Anterior cingulate cortex (tissue), 58 donors: ENCODE measurements at regions not wholly inside any gene's neighbourhood (a gene's known extent, or its start where the extent isn't known, plus 50 kb on each side); places are given as distances from the start of the nearest gene placed in this dataset.

ENCODE experiments used
- DNase-seq, 58 donors: peaks; one replicate each; lab custom pipeline; 2025; lab: John Stamatoyannopoulos, UW

- no peak for DNase-seq
These were observed 266.0 kb downstream of the GLI2 start for GRCh38 chr2:121001641-121002040.

- no peak for DNase-seq
These were observed 266.9 kb downstream of the GLI2 start for GRCh38 chr2:121002597-121002996.

GRCh38 chr2:121003391-121003790 lies 267.7 kb downstream of the GLI2 start:
- DNase-seq: no peak

GRCh38 chr2:121004359-121004758 lies 268.7 kb downstream of the GLI2 start:
- no peak for DNase-seq

GRCh38 chr2:121004950-121005349 lies 269.3 kb downstream of the GLI2 start:
- DNase-seq: no peak

GRCh38 chr2:121005453-121005852 lies 269.8 kb downstream of the GLI2 start:
- no peak for DNase-seq

GRCh38 chr2:121006743-121007489 lies 271.2 kb downstream of the GLI2 start:
- no peak for DNase-seq

GRCh38 chr2:121007490-121007853 lies 271.8 kb downstream of the GLI2 start:
- no peak for DNase-seq

GRCh38 chr2:121008975-121009374 lies 273.3 kb downstream of the GLI2 start:
- DNase-seq: no peak

GRCh38 chr2:121010998-121011397 lies 274.0 kb downstream of the TFCP2L1 start:
- no peak for DNase-seq

GRCh38 chr2:121014876-121015275 lies 270.1 kb downstream of the TFCP2L1 start:
- no peak for DNase-seq

GRCh38 chr2:121015971-121016485 lies 269.0 kb downstream of the TFCP2L1 start:
- DNase-seq: no peak

GRCh38 chr2:121017396-121017795 lies 267.6 kb downstream of the TFCP2L1 start:
- no peak for DNase-seq

- peak in 2 of 58 donors; percentile 3 to 23 for DNase-seq
These were observed 266.6 kb downstream of the TFCP2L1 start for GRCh38 chr2:121018136-121019061.

- peak in 8 of 58 donors; percentile 7 to 27 (median 13) for DNase-seq
These were observed 265.9 kb downstream of the TFCP2L1 start for GRCh38 chr2:121019071-121019470.

- no peak for DNase-seq
These were observed 265.2 kb downstream of the TFCP2L1 start for GRCh38 chr2:121019756-121020155.

GRCh38 chr2:121021685-121022084 lies 263.3 kb downstream of the TFCP2L1 start:
- DNase-seq: no peak

GRCh38 chr2:121028577-121028976 lies 256.4 kb downstream of the TFCP2L1 start:
- DNase-seq: no peak

- DNase-seq: no peak
These were observed 254.5 kb downstream of the TFCP2L1 start for GRCh38 chr2:121030523-121030922.

GRCh38 chr2:121031568-121032340 lies 253.2 kb downstream of the TFCP2L1 start:
- DNase-seq: no peak
